Muscle of back (tissue), 3 donors: ENCODE measurements at regions not wholly inside any gene's neighbourhood (a gene's known extent, or its start where the extent isn't known, plus 50 kb on each side); places are given as distances from the start of the nearest gene placed in this dataset.

Experiments used
- DNase-seq, 3 donors: peaks; one replicate each; pipeline versions ENCODE4 v3.0.0 to v3.0.0-alpha.2; 2013

- DNase-seq, result no peak
Measured at GRCh38 chr3:67288466-67289106, 290.5 kb downstream of the KBTBD8 start.

- peak in 1 of 3 donors; percentile 13 for DNase-seq
Measured at GRCh38 chr3:67289626-67290025, 291.5 kb downstream of the KBTBD8 start.

- peak in 2 of 3 donors; percentile 8 to 25 for DNase-seq
Measured at GRCh38 chr3:67290438-67290837, 292.3 kb downstream of the KBTBD8 start.

- DNase-seq, result no peak
Measured at GRCh38 chr3:67291287-67292252, 293.5 kb downstream of the KBTBD8 start.

GRCh38 chr3:67292356-67293121 is 294.4 kb downstream of the KBTBD8 start:
- no peak for DNase-seq

- DNase-seq, result no peak
Measured at GRCh38 chr3:67294341-67294740, 296.2 kb downstream of the KBTBD8 start.

- DNase-seq, result no peak
Measured at GRCh38 chr3:67296039-67296892, 298.2 kb downstream of the KBTBD8 start.

GRCh38 chr3:67297715-67298475 is 299.8 kb downstream of the KBTBD8 start:
- DNase-seq, result no peak

GRCh38 chr3:67301556-67301955 is 303.4 kb downstream of the KBTBD8 start:
- no peak for DNase-seq

- no peak for DNase-seq
Measured at GRCh38 chr3:67302489-67302888, 304.4 kb downstream of the KBTBD8 start.

GRCh38 chr3:67305160-67305559 is 307.1 kb downstream of the KBTBD8 start:
- DNase-seq, result no peak

- no peak for DNase-seq
Measured at GRCh38 chr3:67305922-67306321, 307.8 kb downstream of the KBTBD8 start.

GRCh38 chr3:67311440-67311839 is 313.3 kb downstream of the KBTBD8 start:
- no peak for DNase-seq

GRCh38 chr3:67312155-67312554 is 314.0 kb downstream of the KBTBD8 start:
- no peak for DNase-seq

- DNase-seq, result no peak
Measured at GRCh38 chr3:67318162-67318561, 320.1 kb downstream of the KBTBD8 start.

GRCh38 chr3:67324554-67324953 is 326.4 kb downstream of the KBTBD8 start:
- no peak for DNase-seq
